ENCODE measurements at regions not wholly inside any gene's neighbourhood (a gene's known extent, or its start where the extent isn't known, plus 50 kb on each side); places are given as distances from the start of the nearest gene placed in this dataset.

- Histone ChIP-seq H3K36me3 (no peaks in the 10 kb centered on the region), H3K4me1 (no peaks in the 10 kb centered on the region), H3K4me3 (ENCODE audit: low read depth, low read length) (no peak overlapping the region), H3K9me3 (no peaks in the 10 kb centered on the region), H3K27me3 (peaks cover 3% of the 10 kb centered on the region; the same call in 1 of the 2 replicates)
- TF ChIP-seq CTCF (IDR thresholded peaks at IDR 0.05; ENCODE audit: low read depth, low read length), result no peak
- no peak for DNase-seq
Observed at GRCh38 chr3:120502116-120502515, 51.3 kb upstream of the FSTL1 start.

Data from BE2C (cell line).